Fibroblast of the aortic adventitia (primary cell): ENCODE measurements at regions not wholly inside any gene's neighbourhood (a gene's known extent, or its start where the extent isn't known, plus 50 kb on each side); places are given as distances from the start of the nearest gene placed in this dataset. TPM values are rescaled to one million over a fixed set of nuclear protein-coding genes. Genes with fewer than 3 reads are reported as not detected.
A peak's percentile ranks its signal among the peaks of the same experiment; 100 is the strongest.

ENCODE experiments used
- DNase-seq: peaks from one replicate; pipeline ENCODE4 v3.0.0-alpha.2; 2010; ENCODE audit warnings: low read depth
- H3K4me3 ChIP-seq: 2 replicates; pipeline ENCODE4 v1.5.1; 2011; ENCODE audit warnings: low read depth, mild to moderate bottlenecking, control low read depth, low read length, moderate library complexity
- small RNA-seq: library from RNA; depleted of rRNA; stranded (forward); fragments of <200 nt; gene quantifications from one replicate; pipeline ENCODE3, GENCODE V24; 2012
- TF ChIP-seq, protein P1 (sequence below): IDR thresholded peaks from 2 replicates; pipeline ENCODE4 v1.5.1; 2011; ENCODE audit warnings: mild to moderate bottlenecking, low read length, control low read depth, inconsistent platforms; ENCODE audit not compliant: insufficient read depth

- no peak overlapping the region for H3K4me3 ChIP-seq
- TF ChIP-seq, protein P1, sequence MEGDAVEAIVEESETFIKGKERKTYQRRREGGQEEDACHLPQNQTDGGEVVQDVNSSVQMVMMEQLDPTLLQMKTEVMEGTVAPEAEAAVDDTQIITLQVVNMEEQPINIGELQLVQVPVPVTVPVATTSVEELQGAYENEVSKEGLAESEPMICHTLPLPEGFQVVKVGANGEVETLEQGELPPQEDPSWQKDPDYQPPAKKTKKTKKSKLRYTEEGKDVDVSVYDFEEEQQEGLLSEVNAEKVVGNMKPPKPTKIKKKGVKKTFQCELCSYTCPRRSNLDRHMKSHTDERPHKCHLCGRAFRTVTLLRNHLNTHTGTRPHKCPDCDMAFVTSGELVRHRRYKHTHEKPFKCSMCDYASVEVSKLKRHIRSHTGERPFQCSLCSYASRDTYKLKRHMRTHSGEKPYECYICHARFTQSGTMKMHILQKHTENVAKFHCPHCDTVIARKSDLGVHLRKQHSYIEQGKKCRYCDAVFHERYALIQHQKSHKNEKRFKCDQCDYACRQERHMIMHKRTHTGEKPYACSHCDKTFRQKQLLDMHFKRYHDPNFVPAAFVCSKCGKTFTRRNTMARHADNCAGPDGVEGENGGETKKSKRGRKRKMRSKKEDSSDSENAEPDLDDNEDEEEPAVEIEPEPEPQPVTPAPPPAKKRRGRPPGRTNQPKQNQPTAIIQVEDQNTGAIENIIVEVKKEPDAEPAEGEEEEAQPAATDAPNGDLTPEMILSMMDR, result no peak
- DNase-seq, result no peak
Observed at GRCh38 chr2:186910996-186911395, 62.0 kb upstream of the ZSWIM2 start.

- DNase-seq, result no peak
- H3K4me3 ChIP-seq, result no peak overlapping the region
- TF ChIP-seq, protein P1, result no peak
Observed at GRCh38 chr2:186909095-186909494, 60.1 kb upstream of the ZSWIM2 start.

DNA sequence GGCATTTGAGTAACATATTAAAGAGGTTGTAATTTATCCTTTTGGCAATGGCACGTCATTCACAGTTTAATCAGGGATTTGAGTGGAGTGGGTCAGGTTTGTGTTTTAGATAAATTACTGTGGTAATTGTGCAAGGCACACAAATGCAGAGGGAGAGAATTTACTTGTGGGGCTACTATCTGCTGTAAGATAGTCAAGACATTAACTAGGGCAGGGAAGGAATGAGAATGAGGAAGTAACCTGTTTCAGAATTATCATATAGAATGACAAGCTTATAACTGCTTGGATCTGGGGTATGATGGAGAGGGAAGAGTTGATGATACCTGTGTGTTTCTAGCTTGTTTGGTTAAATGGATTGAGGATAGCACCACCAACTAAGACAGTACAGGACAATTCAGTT is 58.9 kb upstream of the ZSWIM2 start:
- H3K4me3 ChIP-seq, result no peak overlapping the region
- DNase-seq, result no peak
- TF ChIP-seq, protein P1, result no peak

DNA sequence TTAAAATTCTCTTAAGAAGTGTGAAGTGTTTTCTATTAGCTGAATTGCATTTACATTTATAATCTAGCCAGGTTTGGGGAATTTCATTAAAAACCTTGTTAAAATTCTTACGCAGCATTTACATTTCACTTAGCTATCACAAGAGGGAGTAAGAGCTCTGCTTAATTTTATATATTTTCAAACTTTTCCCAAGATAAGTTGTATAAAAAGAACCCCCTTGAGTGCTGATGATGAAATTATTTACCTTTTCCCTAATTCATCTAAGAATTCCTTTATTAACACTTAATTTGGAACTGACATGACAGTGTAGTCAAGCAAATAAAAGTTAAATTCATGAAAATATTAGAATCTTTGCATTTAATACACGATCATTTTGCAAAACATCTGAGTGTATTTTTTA is 54.2 kb upstream of the ZSWIM2 start:
- H3K4me3 ChIP-seq, result no peak overlapping the region
- peak; percentile 45 for DNase-seq
- TF ChIP-seq, protein P1, result peak; percentile 49

Small RNA genes lying in the stretch of these regions (small RNA-seq; reads per million reads assigned to genes)
- gene RN7SKP42 (not detected), gene RNU6-989P (not detected)
